Lower leg skin (tissue), 4 donors: ENCODE measurements at regions not wholly inside any gene's neighbourhood (a gene's known extent, or its start where the extent isn't known, plus 50 kb on each side); places are given as distances from the start of the nearest gene placed in this dataset.

Experiments
- DNase-seq, 2 donors: peaks; one replicate each; pipeline ENCODE4 v3.0.0-alpha.2; 2019; ENCODE audit warnings: low spot score in 2 of 2
- H3K4me3 ChIP-seq: fragments of 200-600 bp; sonication (generic); 2 replicates; pipeline ENCODE4 v1.5.1; 2017; ENCODE audit warnings: mild to moderate bottlenecking, low read depth; ENCODE audit not compliant: poor library complexity, severe bottlenecking
- POLR2A ChIP-seq, 2 donors: fragments of 450-650 bp; IDR thresholded peaks; one replicate each; pipeline ENCODE4 v1.6.1; 2016 to 2017; ENCODE audit warnings: antibody characterized with exemption in 2 of 2, mild to moderate bottlenecking in 1 of 2, moderate library complexity in 1 of 2
- WGBS, 2 donors: methylation state at CpG; one replicate each; pipeline ENCODE4 v1.1.5; 2018; 5-methylcytosine and 5-hydroxymethylcytosine counted together
- intact Hi-C: fragments of 100-400 bp; cut with DNase I; formaldehyde crosslinking; loops from one replicate; pipeline ENCODE4 v1.15.0; 2023; ENCODE audit warnings: low total_unique reads
- TF ChIP-seq, protein P1 (sequence below), 3 donors: fragments of 450-650 bp; IDR thresholded peaks; one replicate each; pipeline ENCODE4 v1.5.1; 2016; ENCODE audit warnings: antibody characterized with exemption in 3 of 3, mild to moderate bottlenecking in 3 of 3, moderate library complexity in 2 of 3

DNA sequence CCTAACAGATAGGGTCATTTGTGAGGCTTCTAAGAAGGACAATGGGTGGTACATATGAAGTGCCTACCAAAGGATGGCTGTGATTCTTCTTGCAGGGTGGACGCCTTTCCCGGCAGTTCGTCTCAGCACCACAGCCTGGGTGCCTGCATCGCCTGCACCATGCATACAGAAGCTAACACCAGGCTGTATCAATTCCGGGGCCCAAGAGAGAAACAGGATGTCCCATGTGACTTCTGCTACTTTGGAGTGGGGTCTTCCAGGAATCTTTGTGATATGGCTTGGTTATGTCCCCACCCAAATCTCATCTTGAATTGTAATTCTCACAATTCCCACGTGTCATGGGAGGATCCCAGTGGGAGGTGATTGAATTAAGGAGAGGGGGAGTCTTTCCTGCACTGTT is 251.6 kb upstream of the TNRC6C start:
- H3K4me3 ChIP-seq = no peak overlapping the region
- intact Hi-C loops = no loop called here
- no peak for TF ChIP-seq POLR2A (IDR thresholded peaks at IDR 0.05)
- TF ChIP-seq, protein P1, sequence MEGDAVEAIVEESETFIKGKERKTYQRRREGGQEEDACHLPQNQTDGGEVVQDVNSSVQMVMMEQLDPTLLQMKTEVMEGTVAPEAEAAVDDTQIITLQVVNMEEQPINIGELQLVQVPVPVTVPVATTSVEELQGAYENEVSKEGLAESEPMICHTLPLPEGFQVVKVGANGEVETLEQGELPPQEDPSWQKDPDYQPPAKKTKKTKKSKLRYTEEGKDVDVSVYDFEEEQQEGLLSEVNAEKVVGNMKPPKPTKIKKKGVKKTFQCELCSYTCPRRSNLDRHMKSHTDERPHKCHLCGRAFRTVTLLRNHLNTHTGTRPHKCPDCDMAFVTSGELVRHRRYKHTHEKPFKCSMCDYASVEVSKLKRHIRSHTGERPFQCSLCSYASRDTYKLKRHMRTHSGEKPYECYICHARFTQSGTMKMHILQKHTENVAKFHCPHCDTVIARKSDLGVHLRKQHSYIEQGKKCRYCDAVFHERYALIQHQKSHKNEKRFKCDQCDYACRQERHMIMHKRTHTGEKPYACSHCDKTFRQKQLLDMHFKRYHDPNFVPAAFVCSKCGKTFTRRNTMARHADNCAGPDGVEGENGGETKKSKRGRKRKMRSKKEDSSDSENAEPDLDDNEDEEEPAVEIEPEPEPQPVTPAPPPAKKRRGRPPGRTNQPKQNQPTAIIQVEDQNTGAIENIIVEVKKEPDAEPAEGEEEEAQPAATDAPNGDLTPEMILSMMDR (IDR thresholded peaks at IDR 0.05) = no peak
- DNase-seq = peak in 1 of 2 donors; percentile 36
- WGBS, 2 donors = 71 to 85% methylated on average over 6 of the region's 6 CpGs

DNA sequence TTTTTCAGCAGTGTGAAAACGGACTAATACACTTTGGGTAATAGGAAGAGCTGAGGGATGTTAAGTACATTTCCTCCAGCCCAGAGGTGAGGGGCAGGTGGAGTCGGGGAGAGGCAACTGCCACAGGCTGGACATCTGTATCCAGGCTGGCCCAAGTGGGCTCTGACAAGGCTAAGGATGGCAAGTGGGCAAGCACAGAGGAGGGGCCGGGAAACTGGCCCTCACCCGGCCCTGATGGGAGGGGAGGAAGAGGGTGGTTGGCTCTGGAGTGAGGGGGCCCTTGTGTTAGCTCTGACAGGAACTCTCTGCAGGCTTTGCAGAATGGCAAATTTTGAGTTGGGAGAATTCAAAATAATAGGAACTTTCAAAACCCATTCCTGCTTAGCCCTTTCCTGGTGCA is 251.0 kb upstream of the TNRC6C start:
- intact Hi-C loops = no loop called here
- DNase-seq = peak in 1 of 2 donors; percentile 28
- TF ChIP-seq POLR2A (IDR thresholded peaks at IDR 0.05) = no peak
- TF ChIP-seq, protein P1 (IDR thresholded peaks at IDR 0.05) = no peak
- WGBS, 2 donors = 86 to 90% methylated on average over 4 of the region's 4 CpGs
- H3K4me3 ChIP-seq = no peak overlapping the region

DNA sequence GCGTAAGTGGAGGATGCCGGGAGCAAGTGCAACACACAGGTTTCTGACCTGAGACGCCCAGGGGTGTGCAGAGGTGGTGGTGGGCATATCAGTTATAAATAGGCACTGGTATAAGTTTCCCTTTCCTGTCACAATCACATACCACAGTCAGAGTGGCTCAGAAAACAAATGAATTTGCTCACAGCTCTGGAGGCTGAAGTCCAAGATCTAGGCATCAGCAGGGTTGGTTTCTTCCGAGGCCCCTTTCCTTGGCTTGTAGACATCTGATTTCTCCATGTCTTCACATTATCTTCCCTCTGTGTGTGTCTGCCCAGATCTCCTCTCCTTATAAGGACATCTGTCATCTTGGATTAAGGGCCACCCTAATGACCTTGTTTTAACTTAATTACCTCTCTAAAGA is 250.5 kb upstream of the TNRC6C start:
- WGBS, 2 donors = 87 to 89% methylated on average over 4 of the region's 4 CpGs
- TF ChIP-seq, protein P1 (IDR thresholded peaks at IDR 0.05) = no peak
- TF ChIP-seq POLR2A (IDR thresholded peaks at IDR 0.05) = no peak
- H3K4me3 ChIP-seq = no peak overlapping the region
- DNase-seq = peak in 1 of 2 donors; percentile 15
- intact Hi-C loops = no loop called here

DNA sequence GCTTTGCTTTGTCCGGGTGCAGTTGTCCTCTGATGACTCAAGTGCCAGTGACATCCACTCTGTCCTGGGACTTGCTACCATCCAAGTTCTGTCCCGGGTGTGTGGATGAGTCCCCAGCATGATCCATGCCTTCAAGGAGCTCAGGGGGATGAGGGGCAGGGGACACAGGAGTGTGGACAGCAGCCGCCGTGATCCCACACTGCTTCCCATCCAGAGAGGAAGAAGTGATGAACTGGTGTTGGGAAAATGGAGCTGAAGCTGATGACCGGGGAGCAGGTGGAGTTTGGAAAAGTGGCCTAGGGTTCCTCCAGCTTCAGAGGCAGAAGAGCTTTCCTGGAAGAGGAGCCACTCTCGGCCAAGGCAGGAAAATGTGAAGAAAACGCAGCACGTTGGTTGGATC is 249.6 kb upstream of the TNRC6C start:
- 80 to 83% methylated on average over 8 of the region's 8 CpGs for WGBS, 2 donors
- DNase-seq = peak in 1 of 2 donors; percentile 37
- intact Hi-C loops = no loop called here
- H3K4me3 ChIP-seq = no peak overlapping the region
- no peak for TF ChIP-seq POLR2A (IDR thresholded peaks at IDR 0.05)
- TF ChIP-seq, protein P1 (IDR thresholded peaks at IDR 0.05) = no peak

DNA sequence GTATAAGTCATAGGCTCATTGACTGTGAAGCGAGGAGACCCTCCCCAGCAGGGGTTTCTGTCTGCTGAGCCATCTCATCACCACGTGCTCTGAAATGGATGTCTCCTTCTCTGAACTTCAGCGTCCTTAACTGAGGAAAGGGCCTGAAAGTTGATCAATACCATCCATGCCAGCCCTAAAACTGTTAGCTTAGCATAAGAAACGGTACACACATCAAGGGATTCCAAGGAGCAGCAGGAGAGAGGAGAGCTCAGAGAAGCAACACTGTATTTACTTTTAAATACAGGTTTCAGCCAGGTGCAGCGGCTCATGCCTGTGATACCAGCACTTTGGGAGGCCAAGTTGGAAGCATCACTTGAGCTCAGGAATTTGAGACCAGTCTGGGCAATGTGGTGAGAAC is 248.9 kb upstream of the TNRC6C start:
- no peak overlapping the region for H3K4me3 ChIP-seq
- peak in 1 of 2 donors; percentile 15 for DNase-seq
- WGBS, 2 donors = 63 to 74% methylated on average over 5 of the region's 5 CpGs
- intact Hi-C loops = no loop called here
- TF ChIP-seq, protein P1 (IDR thresholded peaks at IDR 0.05) = no peak
- TF ChIP-seq POLR2A (IDR thresholded peaks at IDR 0.05) = no peak

DNA sequence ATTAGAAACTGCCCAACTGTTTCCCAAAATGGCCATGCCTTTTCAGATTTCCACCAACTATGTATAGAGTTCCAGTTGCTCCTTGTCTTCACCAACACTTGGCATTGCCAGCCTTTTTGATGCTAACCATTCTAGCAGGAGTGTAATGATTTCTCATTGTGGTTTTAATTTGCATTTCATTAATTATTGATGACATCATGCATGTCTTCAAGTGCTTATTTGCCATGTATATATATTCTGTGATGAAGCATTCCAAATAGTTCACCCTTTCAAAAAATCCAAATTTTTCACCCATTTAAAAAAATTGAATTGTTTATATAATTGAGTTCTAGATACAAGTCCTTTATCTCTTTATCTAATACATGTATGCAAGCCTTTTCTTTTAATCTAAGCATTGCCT is 245.9 kb upstream of the TNRC6C start:
- intact Hi-C loops = no loop called here
- DNase-seq = no peak
- no peak overlapping the region for H3K4me3 ChIP-seq
- TF ChIP-seq, protein P1 (IDR thresholded peaks at IDR 0.05) = no peak
- TF ChIP-seq POLR2A (IDR thresholded peaks at IDR 0.05) = no peak
